Suprapubic skin (tissue), 3 donors: ENCODE measurements at regions not wholly inside any gene's neighbourhood (a gene's known extent, or its start where the extent isn't known, plus 50 kb on each side); places are given as distances from the start of the nearest gene placed in this dataset.

Experiments used
- CTCF ChIP-seq, 2 donors: fragments of 200-600 bp in 1 of 2; fragments of 450-650 bp in 1 of 2; sonication (generic) in 1 of 2; IDR thresholded peaks; one replicate each; pipeline ENCODE4 v1.5.1; 2016 to 2019; ENCODE audit warnings: antibody characterized with exemption in 2 of 2, mild to moderate bottlenecking in 1 of 2, moderate library complexity in 1 of 2
- POLR2A ChIP-seq, 2 donors: fragments of 450-650 bp; IDR thresholded peaks; one replicate each; pipeline ENCODE4 v1.6.1; 2017; ENCODE audit warnings: antibody characterized with exemption in 2 of 2, mild to moderate bottlenecking in 2 of 2, moderate library complexity in 2 of 2

- TF ChIP-seq CTCF (IDR thresholded peaks at IDR 0.05) (no peak), POLR2A (IDR thresholded peaks at IDR 0.05) (no peak)
These were observed 409.1 kb downstream of the NPIPA7 start for GRCh38 chr16:16788004-16788403.
